SK-N-SH (cell line): ENCODE measurements at regions not wholly inside any gene's neighbourhood (a gene's known extent, or its start where the extent isn't known, plus 50 kb on each side); places are given as distances from the start of the nearest gene placed in this dataset.

Experiments used
- FOSL2 ChIP-seq: IDR thresholded peaks from 2 replicates; pipeline ENCODE4 v1.4.0; 2012; ENCODE audit warnings: low read depth, mild to moderate bottlenecking, moderate library complexity, borderline replicate concordance
- JUND ChIP-seq: IDR thresholded peaks from 2 replicates; pipeline ENCODE4 v1.4.0; 2012
- TAF1 ChIP-seq: IDR thresholded peaks from 2 replicates; pipeline ENCODE4 v1.6.1; 2012; ENCODE audit warnings: low read depth, mild to moderate bottlenecking, low read length, moderate library complexity, borderline replicate concordance
- TF ChIP-seq, protein P1 (sequence below): IDR thresholded peaks from 2 replicates; pipeline ENCODE4 v1.6.1; 2012; ENCODE audit warnings: mild to moderate bottlenecking, low read depth, low read length, moderate library complexity

DNA sequence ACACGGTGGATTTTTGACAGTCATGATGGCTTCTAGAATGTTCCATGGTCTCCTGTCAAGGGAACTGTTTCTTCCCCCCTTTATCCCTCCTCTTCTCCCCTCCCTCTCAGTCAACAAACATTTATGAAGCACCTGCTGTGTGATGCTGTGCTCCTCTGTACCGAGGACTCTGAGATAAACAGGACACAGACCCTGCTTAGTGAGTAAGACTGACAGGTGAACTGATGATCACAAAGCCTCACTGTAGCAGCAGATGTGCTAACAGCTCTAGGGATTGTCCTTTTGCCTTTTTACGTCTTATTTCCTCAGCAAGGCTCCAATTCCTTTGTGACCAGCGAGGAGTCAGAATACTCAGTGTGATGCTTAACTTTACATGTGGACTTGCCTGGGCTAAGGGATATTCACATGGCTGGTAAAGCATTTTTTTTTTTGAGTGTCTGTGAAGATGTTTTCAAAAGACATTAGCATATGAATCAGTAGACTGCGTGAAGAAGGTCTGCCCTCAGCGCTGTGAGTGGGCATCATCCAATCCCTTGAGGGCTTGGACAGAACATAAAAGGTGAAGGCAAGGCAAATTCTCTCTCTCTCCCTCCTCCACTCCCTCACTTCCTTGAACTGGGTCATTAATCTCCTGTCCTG, 170.1 kb downstream of the ADRA2A start:
- no peak for TF ChIP-seq FOSL2
- no peak for TF ChIP-seq JUND
- TF ChIP-seq, protein P1, sequence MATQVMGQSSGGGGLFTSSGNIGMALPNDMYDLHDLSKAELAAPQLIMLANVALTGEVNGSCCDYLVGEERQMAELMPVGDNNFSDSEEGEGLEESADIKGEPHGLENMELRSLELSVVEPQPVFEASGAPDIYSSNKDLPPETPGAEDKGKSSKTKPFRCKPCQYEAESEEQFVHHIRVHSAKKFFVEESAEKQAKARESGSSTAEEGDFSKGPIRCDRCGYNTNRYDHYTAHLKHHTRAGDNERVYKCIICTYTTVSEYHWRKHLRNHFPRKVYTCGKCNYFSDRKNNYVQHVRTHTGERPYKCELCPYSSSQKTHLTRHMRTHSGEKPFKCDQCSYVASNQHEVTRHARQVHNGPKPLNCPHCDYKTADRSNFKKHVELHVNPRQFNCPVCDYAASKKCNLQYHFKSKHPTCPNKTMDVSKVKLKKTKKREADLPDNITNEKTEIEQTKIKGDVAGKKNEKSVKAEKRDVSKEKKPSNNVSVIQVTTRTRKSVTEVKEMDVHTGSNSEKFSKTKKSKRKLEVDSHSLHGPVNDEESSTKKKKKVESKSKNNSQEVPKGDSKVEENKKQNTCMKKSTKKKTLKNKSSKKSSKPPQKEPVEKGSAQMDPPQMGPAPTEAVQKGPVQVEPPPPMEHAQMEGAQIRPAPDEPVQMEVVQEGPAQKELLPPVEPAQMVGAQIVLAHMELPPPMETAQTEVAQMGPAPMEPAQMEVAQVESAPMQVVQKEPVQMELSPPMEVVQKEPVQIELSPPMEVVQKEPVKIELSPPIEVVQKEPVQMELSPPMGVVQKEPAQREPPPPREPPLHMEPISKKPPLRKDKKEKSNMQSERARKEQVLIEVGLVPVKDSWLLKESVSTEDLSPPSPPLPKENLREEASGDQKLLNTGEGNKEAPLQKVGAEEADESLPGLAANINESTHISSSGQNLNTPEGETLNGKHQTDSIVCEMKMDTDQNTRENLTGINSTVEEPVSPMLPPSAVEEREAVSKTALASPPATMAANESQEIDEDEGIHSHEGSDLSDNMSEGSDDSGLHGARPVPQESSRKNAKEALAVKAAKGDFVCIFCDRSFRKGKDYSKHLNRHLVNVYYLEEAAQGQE = no peak
- no peak for TF ChIP-seq TAF1
